Stomach (tissue), 8 donors: ENCODE measurements at regions not wholly inside any gene's neighbourhood (a gene's known extent, or its start where the extent isn't known, plus 50 kb on each side); places are given as distances from the start of the nearest gene placed in this dataset.
"Not testable (repeated sequence)": the region's sequence is repeated elsewhere in the genome, so short reads cannot be mapped to it uniquely, and the experiment has no call there.

Experiments
- DNase-seq, 2 donors: peaks; one replicate each; pipeline versions ENCODE4 v3.0.0 to v3.0.0-alpha.2; 2013 to 2019
- H3K27ac ChIP-seq, 5 donors: fragments of 200-600 bp in 4 of 5; sonication (generic) in 4 of 5; one replicate each; pipeline ENCODE4 v1.5.1; 2013 to 2019; ENCODE audit warnings: mild to moderate bottlenecking in 1 of 5, moderate library complexity in 1 of 5
- H3K27me3 ChIP-seq, 3 donors: fragments of 200-600 bp; sonication (generic); one replicate each; pipeline ENCODE4 v1.5.1; 2017 to 2019; ENCODE audit warnings: mixed run types in 1 of 3
- H3K36me3 ChIP-seq, 4 donors: fragments of 200-600 bp; sonication (generic); 1 replicate in 3 of 4; 2 replicates in 1 of 4; pipeline ENCODE4 v1.5.1; 2016 to 2019
- H3K4me1 ChIP-seq, 4 donors: fragments of 200-600 bp; sonication (generic); one replicate each; pipeline ENCODE4 v1.5.1; 2016 to 2019
- H3K4me3 ChIP-seq, 4 donors: fragments of 200-600 bp; sonication (generic) in 3 of 4; one replicate each; pipeline ENCODE4 v1.5.1; 2016 to 2019; ENCODE audit warnings: mild to moderate bottlenecking in 1 of 4
- H3K9me3 ChIP-seq, 4 donors: fragments of 200-600 bp; sonication (generic); one replicate each; pipeline ENCODE4 v1.5.1; 2016 to 2019
- EP300 ChIP-seq: sonication (generic); formaldehyde crosslinking; IDR thresholded peaks from one replicate; pipeline ENCODE4 v1.6.1; 2017; ENCODE audit warnings: antibody characterized with exemption
- POLR2A ChIP-seq, 4 donors: fragments of 450-650 bp; IDR thresholded peaks; one replicate each; pipeline ENCODE4 v1.6.1; 2016; ENCODE audit warnings: antibody characterized with exemption in 4 of 4, control low read depth in 2 of 4, mild to moderate bottlenecking in 1 of 4, moderate library complexity in 1 of 4
- POLR2AphosphoS5 ChIP-seq, 3 donors: sonication (generic); formaldehyde crosslinking; IDR thresholded peaks; one replicate each; pipeline ENCODE4 v1.6.1; 2016; ENCODE audit warnings: antibody characterized with exemption in 3 of 3
- WGBS, 5 donors: extraction: QIAGEN DNeasy Blood & Tissue Kit in 3 of 5; methylation state at CpG; one replicate each; pipeline versions ENCODE4 v1.1.5 to v1.1.7; 2013 to 2018; 5-methylcytosine and 5-hydroxymethylcytosine counted together
- intact Hi-C: fragments of 100-400 bp; cut with DNase I; formaldehyde crosslinking; loops from one replicate; pipeline ENCODE4 v1.15.1; 2023; ENCODE audit warnings: low total_unique reads
- TF ChIP-seq, protein P1 (sequence below), 7 experiments: fragments of 450-650 bp in 4 of 7; fragments of 200-600 bp in 3 of 7; sonication (generic) in 3 of 7; IDR thresholded peaks; one replicate each; pipeline ENCODE4 v1.5.1; 2016 to 2019; ENCODE audit warnings: antibody characterized with exemption in 7 of 7, control low read depth in 2 of 7, mild to moderate bottlenecking in 1 of 7
- donor health status: healthy with polysubstance abuse.
- donor health status: Bipolar disorder and iron deficiency.
- donor health status: healthy.

DNA sequence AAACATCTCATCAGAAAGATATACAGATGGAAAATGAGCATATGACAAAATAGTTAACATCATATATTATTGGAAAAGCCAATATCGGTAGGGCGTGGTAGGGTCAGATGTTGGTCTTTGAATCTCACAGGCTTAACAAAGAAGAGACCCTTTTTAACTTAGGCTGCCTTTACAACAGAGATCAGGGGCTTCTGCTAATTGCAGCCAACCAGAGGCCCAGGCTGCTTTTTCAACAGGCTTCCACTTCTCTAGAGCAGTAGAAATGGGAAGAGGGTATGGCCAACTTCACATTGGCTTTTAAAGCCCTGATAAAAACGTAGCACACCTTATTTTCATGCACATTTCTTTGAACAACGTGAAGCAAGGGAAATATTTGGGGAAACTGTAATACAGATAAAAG is 764.3 kb upstream of the CTNND2 start:
- H3K4me3 ChIP-seq = no peak overlapping the region
- no peaks in the 10 kb centered on the region for H3K36me3 ChIP-seq
- no peaks in the 10 kb centered on the region for H3K4me1 ChIP-seq
- 68 to 75% (median 71%) methylated on average over 4 of the region's 4 CpGs for WGBS, 5 donors
- no peak overlapping the region for H3K27ac ChIP-seq
- H3K27me3 ChIP-seq = no peaks in the 10 kb centered on the region
- intact Hi-C loops = no loop called here
- H3K9me3 ChIP-seq = peaks cover 0 to 4% (median 0%) of the 10 kb centered on the region in 4 donors
- DNase-seq = no peak
- TF ChIP-seq POLR2AphosphoS5 (IDR thresholded peaks at IDR 0.05) = no peak

DNA sequence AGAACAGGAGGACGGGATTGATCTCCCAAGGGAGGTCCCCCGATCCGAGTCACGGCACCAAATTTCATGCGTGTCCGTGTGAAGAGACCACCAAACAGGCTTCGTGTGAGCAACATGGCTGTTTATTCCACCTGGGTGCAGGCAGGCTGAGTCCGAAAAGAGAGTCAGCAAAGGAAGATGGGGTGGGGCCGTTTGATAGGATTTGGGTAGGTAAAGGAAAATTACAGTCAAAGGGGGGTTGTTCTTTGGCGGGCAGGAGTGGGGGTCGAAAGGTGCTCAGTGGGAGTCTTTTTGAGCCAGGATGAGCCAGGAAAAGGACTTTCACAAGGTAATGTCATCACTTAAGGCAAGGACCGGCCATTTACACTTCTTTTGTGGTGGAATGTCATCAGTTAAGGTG is 763.6 kb upstream of the CTNND2 start:
- 75 to 92% (median 89%) methylated on average over 11 to 12 of the region's 12 CpGs for WGBS, 5 donors
- intact Hi-C loops = not testable (repeated sequence)

DNA sequence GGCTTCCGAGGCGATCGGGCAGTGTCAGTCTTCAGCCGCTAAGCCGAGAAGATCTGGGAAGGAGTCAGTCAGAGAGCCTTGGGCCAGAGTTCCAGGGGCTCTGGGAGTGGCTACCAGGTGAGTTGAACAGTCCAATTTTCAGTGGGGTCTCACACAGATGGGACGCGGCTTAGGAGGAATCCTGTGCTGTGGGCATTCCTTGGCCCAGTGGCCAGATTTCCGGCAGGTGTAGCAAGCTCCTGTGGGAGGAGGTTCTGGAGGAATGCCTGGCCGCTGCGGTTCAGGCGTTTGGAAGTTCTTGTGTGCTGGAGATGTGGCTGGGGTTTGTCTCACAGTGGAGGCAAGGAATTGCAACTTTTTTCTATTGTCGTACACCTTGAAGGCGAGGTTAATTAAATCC is 761.5 kb upstream of the CTNND2 start:
- intact Hi-C loops, H3K4me3 ChIP-seq, H3K27me3 ChIP-seq, H3K36me3 ChIP-seq, H3K27ac ChIP-seq, DNase-seq, H3K4me1 ChIP-seq: not testable (repeated sequence)
- 91 to 96% (median 92%) methylated on average over 8 to 11 of the region's 13 CpGs for WGBS, 5 donors
- peaks cover 2 to 18% (median 10%) of the 10 kb centered on the region in 4 donors for H3K9me3 ChIP-seq

More for the DNA sequence above, 763.6 kb upstream of the CTNND2 start:
- not testable (repeated sequence) for DNase-seq, H3K4me3 ChIP-seq, H3K27me3 ChIP-seq, H3K9me3 ChIP-seq, H3K36me3 ChIP-seq, H3K4me1 ChIP-seq, H3K27ac ChIP-seq

DNA sequence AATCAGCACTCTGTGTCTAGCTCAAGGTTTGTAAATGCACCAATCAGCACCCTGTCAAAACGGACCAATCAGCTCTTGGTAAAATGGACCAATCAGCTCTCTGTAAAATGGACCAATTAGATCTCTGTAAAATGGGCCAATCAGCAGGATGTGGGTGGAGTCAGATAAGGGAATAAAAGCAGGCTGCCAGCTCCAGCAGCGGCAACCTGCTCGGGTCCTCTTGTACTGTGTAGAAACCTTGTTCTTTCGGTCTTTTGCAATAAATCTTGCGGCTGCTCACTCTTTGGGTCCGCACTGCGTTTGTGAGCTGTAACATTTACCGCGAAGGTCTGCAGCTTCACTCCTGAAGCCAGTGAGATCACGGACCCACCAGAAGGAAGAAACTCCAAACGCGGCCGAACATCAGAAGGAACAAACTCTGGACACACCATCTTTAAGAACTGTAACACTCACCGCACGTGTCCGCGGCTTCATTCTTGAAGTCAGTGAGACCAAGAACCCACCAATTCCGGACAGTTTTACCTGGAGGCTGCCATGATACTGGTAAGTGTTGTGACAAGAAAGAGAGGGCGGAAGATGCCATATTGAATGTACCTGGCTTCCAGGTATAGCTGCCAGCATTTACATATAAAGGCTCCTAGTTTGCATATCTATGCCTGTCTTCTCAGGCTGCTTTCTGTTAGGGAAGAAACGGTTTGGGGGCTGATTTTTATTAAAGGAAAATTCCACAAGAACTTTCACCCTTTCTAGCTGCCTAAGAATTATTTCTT is 758.5 kb upstream of the CTNND2 start:
- no peaks in the 10 kb centered on the region for H3K36me3 ChIP-seq
- H3K27ac ChIP-seq = no peak overlapping the region
- H3K27me3 ChIP-seq = no peaks in the 10 kb centered on the region
- TF ChIP-seq POLR2AphosphoS5 (IDR thresholded peaks at IDR 0.05) = no peak
- TF ChIP-seq, protein P1, sequence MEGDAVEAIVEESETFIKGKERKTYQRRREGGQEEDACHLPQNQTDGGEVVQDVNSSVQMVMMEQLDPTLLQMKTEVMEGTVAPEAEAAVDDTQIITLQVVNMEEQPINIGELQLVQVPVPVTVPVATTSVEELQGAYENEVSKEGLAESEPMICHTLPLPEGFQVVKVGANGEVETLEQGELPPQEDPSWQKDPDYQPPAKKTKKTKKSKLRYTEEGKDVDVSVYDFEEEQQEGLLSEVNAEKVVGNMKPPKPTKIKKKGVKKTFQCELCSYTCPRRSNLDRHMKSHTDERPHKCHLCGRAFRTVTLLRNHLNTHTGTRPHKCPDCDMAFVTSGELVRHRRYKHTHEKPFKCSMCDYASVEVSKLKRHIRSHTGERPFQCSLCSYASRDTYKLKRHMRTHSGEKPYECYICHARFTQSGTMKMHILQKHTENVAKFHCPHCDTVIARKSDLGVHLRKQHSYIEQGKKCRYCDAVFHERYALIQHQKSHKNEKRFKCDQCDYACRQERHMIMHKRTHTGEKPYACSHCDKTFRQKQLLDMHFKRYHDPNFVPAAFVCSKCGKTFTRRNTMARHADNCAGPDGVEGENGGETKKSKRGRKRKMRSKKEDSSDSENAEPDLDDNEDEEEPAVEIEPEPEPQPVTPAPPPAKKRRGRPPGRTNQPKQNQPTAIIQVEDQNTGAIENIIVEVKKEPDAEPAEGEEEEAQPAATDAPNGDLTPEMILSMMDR (IDR thresholded peaks at IDR 0.05) = no peak
- TF ChIP-seq EP300 = no peak
- no peak for TF ChIP-seq POLR2A (IDR thresholded peaks at IDR 0.05)
- DNase-seq = no peak
- intact Hi-C loops = no loop called here
- H3K4me1 ChIP-seq = no peaks in the 10 kb centered on the region
- no peak overlapping the region for H3K4me3 ChIP-seq
- WGBS, 5 donors = 81 to 93% (median 91%) methylated on average over 20 of the region's 20 CpGs
- peaks cover 3 to 30% (median 19%) of the 10 kb centered on the region in 4 donors for H3K9me3 ChIP-seq

DNA sequence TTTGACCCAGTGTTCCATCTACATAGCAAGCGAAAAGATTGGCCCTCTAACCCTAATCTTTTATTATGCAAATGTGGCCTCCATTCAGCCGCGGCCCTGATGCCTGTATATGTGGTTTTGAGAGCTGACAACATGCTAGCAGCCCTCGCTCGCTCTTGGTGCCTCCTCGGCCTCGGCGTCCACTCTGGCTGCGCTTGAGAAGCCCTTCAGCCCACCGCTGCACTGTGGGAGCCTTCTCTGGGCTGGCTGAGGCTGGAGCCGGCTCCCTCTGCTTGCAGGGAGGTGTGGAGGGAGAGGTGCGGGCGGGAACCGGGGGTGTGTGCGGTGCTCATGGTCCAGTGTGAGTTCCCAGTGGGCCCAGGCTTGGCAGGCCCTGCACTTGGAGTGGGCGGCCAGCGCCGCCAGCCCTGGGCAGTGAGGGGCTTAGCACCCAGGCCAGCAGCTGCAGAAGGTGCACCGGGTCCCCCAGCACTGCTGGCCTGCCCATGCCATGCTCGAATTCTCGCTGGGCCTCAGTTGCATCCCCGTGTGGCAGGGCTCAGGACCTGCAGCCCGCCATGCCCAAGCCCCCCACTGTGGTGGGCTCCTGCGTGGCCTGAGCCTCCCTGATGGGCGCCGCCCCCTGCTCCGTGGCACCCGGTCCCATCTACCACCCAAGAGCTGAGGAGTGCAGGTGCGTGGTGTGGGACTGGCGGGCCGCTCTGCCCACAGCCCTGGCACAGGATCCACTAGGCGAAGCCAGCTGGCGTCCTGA is 757.5 kb upstream of the CTNND2 start:
- Histone ChIP-seq H3K36me3 (no peaks in the 10 kb centered on the region), H3K9me3 (peaks cover 3 to 30% (median 19%) of the 10 kb centered on the region in 4 donors), H3K4me1 (no peaks in the 10 kb centered on the region), H3K27me3 (no peaks in the 10 kb centered on the region), H3K4me3 (no peak overlapping the region), H3K27ac (no peak overlapping the region)
- DNase-seq = no peak
- intact Hi-C loops = no loop called here
- TF ChIP-seq POLR2AphosphoS5 (IDR thresholded peaks at IDR 0.05) (no peak), POLR2A (IDR thresholded peaks at IDR 0.05) (no peak), EP300 (no peak)
- TF ChIP-seq, protein P1 (IDR thresholded peaks at IDR 0.05) = no peak
- WGBS, 5 donors = 87 to 95% (median 93%) methylated on average over 26 to 33 of the region's 33 CpGs

DNA sequence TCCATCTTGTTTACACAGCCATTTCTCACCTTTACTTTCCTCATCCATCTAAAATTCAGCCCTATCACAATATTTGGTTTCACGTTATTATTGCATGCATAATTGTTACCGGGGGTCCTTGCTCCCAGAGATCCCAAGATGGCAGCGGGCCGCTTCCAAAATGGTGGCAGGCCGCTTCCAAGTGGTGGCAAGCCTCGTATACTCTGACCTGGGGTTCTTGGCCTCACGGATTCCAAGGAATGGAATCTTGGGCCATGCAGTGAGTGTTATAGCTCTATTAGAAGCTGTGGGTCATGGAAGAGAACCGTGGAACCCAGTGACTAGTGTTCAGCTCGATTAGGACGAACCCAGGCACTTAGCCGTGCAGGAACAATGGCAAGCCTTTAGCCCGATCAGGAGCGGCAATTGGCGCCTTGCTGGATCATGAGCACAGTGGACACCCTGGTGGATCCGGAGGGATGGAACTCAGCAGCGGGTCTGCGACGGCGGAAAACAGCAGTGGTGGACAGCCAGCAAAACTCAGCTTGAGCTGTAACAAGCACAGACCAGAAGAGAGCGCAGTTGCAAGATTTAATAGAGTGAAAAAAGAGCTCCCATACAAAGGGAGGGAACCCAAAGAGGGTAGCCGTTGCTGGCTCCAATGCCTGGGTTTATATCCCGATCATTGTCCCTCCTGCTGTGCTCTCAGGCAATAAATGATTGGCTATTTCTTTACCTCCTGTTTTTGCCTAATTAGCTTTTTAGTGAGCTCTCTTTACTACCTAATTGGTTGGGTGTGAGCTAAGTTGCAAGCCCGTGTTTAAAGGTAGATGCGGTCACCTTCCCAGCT is 756.2 kb upstream of the CTNND2 start:
- H3K4me3 ChIP-seq, H3K36me3 ChIP-seq, DNase-seq, H3K27me3 ChIP-seq, H3K4me1 ChIP-seq, H3K27ac ChIP-seq, intact Hi-C loops: not testable (repeated sequence)
- 84 to 94% (median 91%) methylated on average over 23 to 24 of the region's 24 CpGs for WGBS, 5 donors
- peaks cover 3 to 30% (median 19%) of the 10 kb centered on the region in 4 donors for H3K9me3 ChIP-seq
